KMS-11 (cell line): ENCODE measurements at regions not wholly inside any gene's neighbourhood (a gene's known extent, or its start where the extent isn't known, plus 50 kb on each side); places are given as distances from the start of the nearest gene placed in this dataset.

Experiments
- H2AFZ ChIP-seq: fragments of 200-600 bp; sonication (generic); 2 replicates; pipeline ENCODE4 v1.6.1; 2016; ENCODE audit warnings: antibody characterized with exemption, mixed run types, low read depth
- H3K27ac ChIP-seq: fragments of 200-600 bp; sonication (generic); 2 replicates; pipeline ENCODE4 v1.6.1; 2016; ENCODE audit warnings: mild to moderate bottlenecking, mixed run types
- H3K27me3 ChIP-seq: fragments of 200-600 bp; sonication (generic); 2 replicates; pipeline ENCODE4 v1.6.1; 2017; ENCODE audit warnings: mild to moderate bottlenecking, low read depth, mixed run types, moderate library complexity; ENCODE audit not compliant: insufficient read depth
- H3K36me3 ChIP-seq: fragments of 200-600 bp; sonication (generic); 2 replicates; pipeline ENCODE4 v1.6.1; 2017; ENCODE audit warnings: mild to moderate bottlenecking, mixed run types; ENCODE audit not compliant: insufficient read depth
- H3K4me1 ChIP-seq: fragments of 200-600 bp; sonication (generic); 2 replicates; pipeline ENCODE4 v1.6.1; 2016; ENCODE audit warnings: mild to moderate bottlenecking, low read depth, mixed run types; ENCODE audit not compliant: poor library complexity, severe bottlenecking
- H3K4me2 ChIP-seq: fragments of 200-600 bp; sonication (generic); 2 replicates; pipeline ENCODE4 v1.7.0; 2016; ENCODE audit warnings: mild to moderate bottlenecking, mixed run types
- H3K4me3 ChIP-seq: fragments of 200-600 bp; sonication (generic); IDR thresholded peaks from 2 replicates; pipeline ENCODE4 v1.6.1; 2017; ENCODE audit warnings: low read depth, low read length, mixed read lengths; ENCODE audit not compliant: insufficient read depth
- H3K79me2 ChIP-seq: fragments of 200-600 bp; sonication (generic); 2 replicates; pipeline ENCODE4 v1.6.1; 2016; ENCODE audit warnings: low read depth, mixed run types; ENCODE audit not compliant: insufficient read depth
- H3K9ac ChIP-seq: fragments of 200-600 bp; sonication (generic); 2 replicates; pipeline ENCODE4 v1.6.1; 2016; ENCODE audit warnings: mild to moderate bottlenecking, mixed run types
- H4K20me1 ChIP-seq: fragments of 200-600 bp; sonication (generic); 2 replicates; pipeline ENCODE4 v1.6.1; 2016; ENCODE audit warnings: mild to moderate bottlenecking, mixed run types; ENCODE audit not compliant: insufficient read depth
- TF ChIP-seq, protein P1 (sequence below): fragments of 200-600 bp; sonication (generic); conservative IDR thresholded peaks from 2 replicates; pipeline ENCODE4 v1.6.1; 2017; ENCODE audit warnings: low read depth, mild to moderate bottlenecking, antibody characterized with exemption, low read length, moderate library complexity, mixed read lengths

DNA sequence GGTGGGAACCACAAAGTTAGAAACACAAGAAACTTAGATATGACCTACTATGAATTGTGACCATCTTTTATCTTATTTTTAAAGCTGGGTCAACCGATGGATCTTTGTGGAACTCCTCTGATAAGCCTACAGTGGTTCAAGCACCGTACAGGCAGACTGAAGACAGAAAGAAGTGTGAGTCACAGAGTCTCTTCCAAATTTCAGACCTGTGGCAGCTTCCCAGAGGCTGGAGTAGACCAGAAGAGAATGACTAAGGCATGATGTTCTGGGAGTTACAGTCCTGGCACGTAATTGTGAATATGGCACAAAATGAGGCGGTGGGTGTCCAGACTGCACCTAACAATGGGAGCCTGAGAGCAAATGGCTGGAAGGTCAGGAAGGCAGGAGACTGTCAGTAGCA is 70.0 kb downstream of the LMO4 start:
- Histone ChIP-seq H3K9ac (no peak overlapping the region), H2AFZ (no peak overlapping the region), H3K4me2 (no peak overlapping the region), H3K36me3 (no peaks in the 10 kb centered on the region), H3K4me1 (no peaks in the 10 kb centered on the region), H3K79me2 (no peaks in the 10 kb centered on the region), H3K27me3 (no peaks in the 10 kb centered on the region), H3K27ac (no peak overlapping the region), H3K4me3 (no peak overlapping the region), H4K20me1 (no peaks in the 10 kb centered on the region)
- TF ChIP-seq, protein P1, sequence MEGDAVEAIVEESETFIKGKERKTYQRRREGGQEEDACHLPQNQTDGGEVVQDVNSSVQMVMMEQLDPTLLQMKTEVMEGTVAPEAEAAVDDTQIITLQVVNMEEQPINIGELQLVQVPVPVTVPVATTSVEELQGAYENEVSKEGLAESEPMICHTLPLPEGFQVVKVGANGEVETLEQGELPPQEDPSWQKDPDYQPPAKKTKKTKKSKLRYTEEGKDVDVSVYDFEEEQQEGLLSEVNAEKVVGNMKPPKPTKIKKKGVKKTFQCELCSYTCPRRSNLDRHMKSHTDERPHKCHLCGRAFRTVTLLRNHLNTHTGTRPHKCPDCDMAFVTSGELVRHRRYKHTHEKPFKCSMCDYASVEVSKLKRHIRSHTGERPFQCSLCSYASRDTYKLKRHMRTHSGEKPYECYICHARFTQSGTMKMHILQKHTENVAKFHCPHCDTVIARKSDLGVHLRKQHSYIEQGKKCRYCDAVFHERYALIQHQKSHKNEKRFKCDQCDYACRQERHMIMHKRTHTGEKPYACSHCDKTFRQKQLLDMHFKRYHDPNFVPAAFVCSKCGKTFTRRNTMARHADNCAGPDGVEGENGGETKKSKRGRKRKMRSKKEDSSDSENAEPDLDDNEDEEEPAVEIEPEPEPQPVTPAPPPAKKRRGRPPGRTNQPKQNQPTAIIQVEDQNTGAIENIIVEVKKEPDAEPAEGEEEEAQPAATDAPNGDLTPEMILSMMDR, result no peak

- H2AFZ ChIP-seq, result no peak overlapping the region
- H3K36me3 ChIP-seq, result no peaks in the 10 kb centered on the region
- H3K4me2 ChIP-seq, result no peak overlapping the region
- H4K20me1 ChIP-seq, result no peaks in the 10 kb centered on the region
- TF ChIP-seq, protein P1, result no peak
- no peak overlapping the region for H3K9ac ChIP-seq
- no peaks in the 10 kb centered on the region for H3K79me2 ChIP-seq
- no peaks in the 10 kb centered on the region for H3K27me3 ChIP-seq
- no peaks in the 10 kb centered on the region for H3K4me1 ChIP-seq
- H3K27ac ChIP-seq, result no peak overlapping the region
- no peak overlapping the region for H3K4me3 ChIP-seq
Observed at GRCh38 chr1:87399264-87399663, 70.6 kb downstream of the LMO4 start.

DNA sequence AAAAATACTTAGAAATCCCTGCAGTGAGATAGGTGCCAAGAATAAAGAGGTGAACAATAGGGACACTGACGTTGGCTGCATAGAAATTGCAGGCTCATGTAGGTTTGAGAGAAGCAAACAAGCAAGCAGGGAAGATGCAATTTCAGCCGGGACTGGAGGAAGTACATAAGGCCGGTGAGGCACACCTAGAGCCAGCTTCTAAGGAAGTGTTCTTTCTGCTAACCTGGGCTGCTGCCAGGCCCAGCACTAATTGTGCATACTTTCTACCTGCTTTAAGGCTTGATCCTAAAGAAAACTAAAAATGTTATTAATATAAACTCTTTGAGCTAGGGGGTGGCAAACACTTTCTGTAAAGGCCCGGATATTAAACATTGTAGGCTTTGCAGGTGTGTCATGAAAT is 71.0 kb downstream of the LMO4 start:
- no peaks in the 10 kb centered on the region for H3K4me1 ChIP-seq
- no peak overlapping the region for H3K27ac ChIP-seq
- H2AFZ ChIP-seq, result no peak overlapping the region
- TF ChIP-seq, protein P1, result no peak
- H3K9ac ChIP-seq, result no peak overlapping the region
- no peaks in the 10 kb centered on the region for H3K27me3 ChIP-seq
- no peaks in the 10 kb centered on the region for H4K20me1 ChIP-seq
- H3K36me3 ChIP-seq, result no peaks in the 10 kb centered on the region
- H3K79me2 ChIP-seq, result no peaks in the 10 kb centered on the region
- no peak overlapping the region for H3K4me2 ChIP-seq
- H3K4me3 ChIP-seq, result no peak overlapping the region

GRCh38 chr1:87400813-87401212 is 72.1 kb downstream of the LMO4 start:
- Histone ChIP-seq H3K4me1 (no peaks in the 10 kb centered on the region), H3K27ac (no peak overlapping the region), H3K4me3 (no peak overlapping the region), H3K27me3 (no peaks in the 10 kb centered on the region), H2AFZ (no peak overlapping the region), H3K9ac (no peak overlapping the region), H3K36me3 (no peaks in the 10 kb centered on the region), H3K4me2 (no peak overlapping the region), H4K20me1 (no peaks in the 10 kb centered on the region), H3K79me2 (no peaks in the 10 kb centered on the region)
- TF ChIP-seq, protein P1, result no peak
